Activated T-cell treated with anti-CD3 and anti-CD28 coated beads for 48 hours (primary cell): ENCODE measurements at regions not wholly inside any gene's neighbourhood (a gene's known extent, or its start where the extent isn't known, plus 50 kb on each side); places are given as distances from the start of the nearest gene placed in this dataset.
"Not testable (repeated sequence)": the region's sequence is repeated elsewhere in the genome, so short reads cannot be mapped to it uniquely, and the experiment has no call there.

Experiments
- DNase-seq: peaks from one replicate; pipeline ENCODE4 v3.0.0-alpha.2; 2020; ENCODE audit warnings: low read depth

DNA sequence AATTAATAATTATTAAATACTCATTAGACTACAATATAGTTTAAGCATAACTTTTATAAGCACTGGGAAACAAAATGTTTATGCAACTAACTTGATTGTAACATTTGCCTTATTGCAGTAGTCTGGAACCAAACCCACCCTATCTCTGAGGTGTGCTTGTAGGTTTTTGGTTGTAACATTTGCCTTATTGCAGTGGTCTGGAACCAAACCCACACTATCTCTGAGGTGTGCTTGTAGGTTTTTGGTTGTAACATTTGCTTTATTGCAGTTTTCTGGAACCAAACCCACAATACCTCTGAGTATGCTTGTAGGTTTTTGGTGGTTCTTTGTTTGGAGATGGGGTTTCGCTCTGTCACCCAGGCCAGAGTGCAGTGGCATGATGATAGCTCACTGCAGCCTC lies 1376.4 kb upstream of the DEFB115 start:
- not testable (repeated sequence) for DNase-seq

DNA sequence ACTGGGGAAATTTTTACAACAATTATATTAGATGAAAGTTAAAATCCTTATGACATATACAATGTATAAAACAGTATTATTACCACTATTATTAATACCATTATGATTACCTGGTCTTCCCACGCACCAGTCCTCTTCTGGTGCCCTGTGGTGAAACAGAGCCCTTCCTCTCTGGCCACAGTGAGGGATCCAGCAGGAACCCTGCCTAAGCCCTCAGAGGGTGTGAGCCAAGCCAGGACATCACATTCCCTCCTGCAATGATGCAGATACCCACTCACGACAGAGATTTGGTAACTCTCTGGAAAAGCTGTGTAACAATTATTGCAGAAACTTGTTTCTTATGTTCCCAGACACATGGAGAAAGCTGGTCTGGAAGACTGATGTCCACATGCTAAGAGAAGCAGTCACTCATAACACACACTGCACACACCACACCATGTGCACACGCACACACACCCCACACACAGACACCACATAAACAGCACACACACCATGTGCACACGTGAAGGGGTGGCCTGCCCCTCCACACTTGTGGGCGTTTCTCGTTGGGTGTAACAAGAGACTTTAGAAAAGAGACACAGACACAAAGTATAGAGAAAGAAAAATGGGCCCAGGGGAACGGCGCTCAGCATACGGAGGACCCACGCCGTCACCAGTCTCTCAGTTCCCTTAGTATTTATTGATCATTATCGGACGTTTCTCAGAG lies 1373.8 kb upstream of the DEFB115 start:
- not testable (repeated sequence) for DNase-seq

DNA sequence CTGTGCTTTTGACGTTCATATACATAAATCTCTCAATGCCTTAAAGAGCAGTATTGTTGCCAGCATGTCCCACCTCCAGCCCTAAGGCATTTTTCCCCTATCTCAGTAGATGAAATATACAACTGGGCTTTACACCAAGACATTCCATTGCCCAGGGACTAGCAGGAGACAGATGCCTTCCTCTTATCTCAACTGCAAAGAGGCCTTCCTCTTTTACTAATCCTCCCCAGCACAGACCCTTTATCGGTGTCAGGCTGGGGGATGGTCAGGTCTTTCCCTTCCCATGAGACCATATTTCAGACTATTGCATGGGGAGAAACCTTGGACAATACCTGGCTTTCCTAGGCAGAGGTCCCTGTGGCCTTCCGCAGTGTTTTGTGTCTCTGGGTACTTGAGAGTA lies 1373.1 kb upstream of the DEFB115 start:
- DNase-seq: not testable (repeated sequence)

DNA sequence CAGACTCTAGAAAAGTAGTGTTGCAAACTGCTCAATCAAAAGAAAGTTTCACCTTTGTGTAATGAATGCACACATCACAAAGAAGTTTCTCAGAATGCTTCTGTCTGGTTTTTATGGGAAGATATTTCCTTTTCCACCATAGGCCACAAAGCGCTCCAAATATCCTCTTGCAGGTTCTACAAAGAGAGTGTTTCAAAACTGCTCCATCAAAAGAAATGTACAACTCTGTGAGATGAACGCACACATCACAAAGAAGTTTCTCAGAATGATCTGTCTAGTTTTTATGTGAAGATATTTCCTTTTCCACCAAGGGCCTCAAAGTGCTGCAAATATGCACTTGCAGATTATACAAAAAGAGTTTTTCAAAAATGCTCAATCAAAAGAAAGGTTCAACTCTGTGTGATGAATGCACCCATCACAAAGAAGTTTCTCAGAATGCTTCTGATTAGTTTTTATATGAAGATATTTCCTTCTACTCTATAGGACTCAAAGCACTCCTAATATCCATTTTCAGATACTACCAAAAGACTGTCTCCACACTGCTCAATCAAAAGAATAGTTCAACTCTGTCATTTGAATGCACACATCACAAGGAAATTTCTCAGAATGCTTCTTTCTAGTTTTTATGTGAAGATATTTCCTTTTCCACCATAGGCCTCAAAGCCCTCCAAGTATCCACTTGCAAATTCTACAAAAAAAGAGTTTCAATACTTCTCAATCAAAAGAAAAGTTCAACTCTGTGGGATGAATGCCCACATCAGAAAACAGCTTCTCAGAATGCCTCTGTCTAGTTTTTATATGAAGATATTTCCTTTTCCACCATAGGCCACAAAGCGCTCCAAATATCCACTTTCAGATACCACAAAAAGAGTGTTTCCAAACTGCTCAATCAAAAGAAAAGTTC lies 1371.9 kb upstream of the DEFB115 start:
- not testable (repeated sequence) for DNase-seq

DNA sequence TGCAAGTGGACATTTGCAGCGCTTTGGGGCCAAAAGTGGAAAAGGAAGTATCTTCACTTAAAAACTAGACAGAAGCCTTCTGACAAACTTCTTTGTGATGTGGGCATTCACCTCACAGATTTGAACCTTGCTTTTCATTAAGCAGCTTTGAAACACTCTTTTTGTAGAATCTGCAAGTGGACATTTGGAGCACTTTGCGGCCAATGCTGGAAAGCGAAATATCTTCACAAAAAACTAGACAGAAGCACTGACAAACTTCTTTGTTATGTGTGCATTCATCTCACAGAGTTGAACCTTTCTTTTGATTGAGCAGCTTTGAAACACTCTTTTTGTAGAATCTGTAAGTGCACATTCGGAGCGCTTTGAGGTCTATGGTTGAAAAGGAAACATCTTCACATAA lies 1365.9 kb upstream of the DEFB115 start:
- DNase-seq: not testable (repeated sequence)
